GM18868 (cell line): ENCODE measurements at regions not wholly inside any gene's neighbourhood (a gene's known extent, or its start where the extent isn't known, plus 50 kb on each side); places are given as distances from the start of the nearest gene placed in this dataset.

Experiments
- ATAC-seq: cut with Tn5 transposase; IDR thresholded peaks from one replicate; pipeline ENCODE4 v1.9.1; 2021; ENCODE audit warnings: mild to moderate bottlenecking, moderate library complexity; ENCODE audit not compliant: unreplicated experiment

GRCh38 chr14:46788994-46789393, 137.4 kb upstream of the RPL10L start:
- no peak for ATAC-seq

- no peak for ATAC-seq
Observed at GRCh38 chr14:46782281-46782680, 130.7 kb upstream of the RPL10L start.

GRCh38 chr14:46769292-46769691, 117.7 kb upstream of the RPL10L start:
- ATAC-seq = peak; percentile 99

GRCh38 chr14:46747001-46747652, 95.5 kb upstream of the RPL10L start:
- ATAC-seq = no peak

- ATAC-seq = no peak
Observed at GRCh38 chr14:46734286-46734685, 82.7 kb upstream of the RPL10L start.

- ATAC-seq = no peak
Observed at GRCh38 chr14:46717211-46717610, 65.6 kb upstream of the RPL10L start.
